IMR-90 (cell line): ENCODE measurements at regions not wholly inside any gene's neighbourhood (a gene's known extent, or its start where the extent isn't known, plus 50 kb on each side); places are given as distances from the start of the nearest gene placed in this dataset.

Experiments used
- ATAC-seq: fragments of 200-7000 bp; cut with Tn5 transposase; 2 replicates; pipeline ENCODE4 v1.9.1; 2020; ENCODE audit warnings: low read depth, mild to moderate bottlenecking, moderate library complexity
- BruUV-seq: library from RNA; stranded (reverse); fragments of 400-500 nt; replicated peaks from 2 replicates; lab custom pipeline; 2021; lab: Mats Ljungman, UMichigan
- CTCF ChIA-PET: fragments of 300-600 bp; formaldehyde crosslinking; extraction: SDS; loops from one replicate; lab custom pipeline; 2021; ENCODE audit warnings: antibody characterized with exemption; lab: Yijun Ruan, JAX
- POLR2A ChIA-PET: fragments of 300-600 bp; sonication (Branson Sonifier 250); formaldehyde crosslinking; loops from one replicate; lab custom pipeline; 2022; ENCODE audit warnings: antibody characterized with exemption; ENCODE audit not compliant: unreplicated experiment; lab: Charles Lee
- DNase-seq: peaks from one replicate; pipeline ENCODE4 v3.0.0; 2013
- H2AFZ ChIP-seq: replicated peaks from 2 replicates; pipeline ENCODE3; 2013; ENCODE audit warnings: low read length, mild to moderate bottlenecking; ENCODE audit not compliant: poor library complexity
- H2AK5ac ChIP-seq: 2 replicates; pipeline ENCODE4 v1.6.1; 2013; ENCODE audit warnings: low read depth, low read length, inconsistent platforms
- H2AK9ac ChIP-seq: replicated peaks from 2 replicates; pipeline ENCODE3; 2013; ENCODE audit warnings: mild to moderate bottlenecking, low read depth, low read length, moderate library complexity; ENCODE audit not compliant: poor library complexity
- H2BK120ac ChIP-seq: 2 replicates; pipeline ENCODE4 v1.6.1; 2013; ENCODE audit warnings: low read depth, low read length, inconsistent platforms
- H2BK15ac ChIP-seq: 3 replicates; pipeline ENCODE4 v1.6.1; 2013; ENCODE audit warnings: low read depth, low read length, inconsistent platforms
- H2BK20ac ChIP-seq: 2 replicates; pipeline ENCODE4 v1.6.1; 2013; ENCODE audit warnings: low read depth, mild to moderate bottlenecking, inconsistent platforms, low read length, moderate library complexity
- H2BK5ac ChIP-seq: 2 replicates; pipeline ENCODE4 v1.6.1; 2013; ENCODE audit warnings: mild to moderate bottlenecking, low read depth, low read length, inconsistent platforms; ENCODE audit not compliant: poor library complexity, severe bottlenecking
- H3K14ac ChIP-seq: replicated peaks from 2 replicates; pipeline ENCODE4 v1.6.1; 2013; ENCODE audit warnings: low read depth, low read length, inconsistent platforms
- H3K18ac ChIP-seq: 2 replicates; pipeline ENCODE4 v1.6.1; 2013; ENCODE audit warnings: low read depth, low read length, control low read depth
- H3K23ac ChIP-seq: 2 replicates; pipeline ENCODE4 v1.6.1; 2013; ENCODE audit warnings: low read depth, low read length, inconsistent platforms
- H3K27ac ChIP-seq: 2 replicates; pipeline ENCODE4 v1.5.1; 2013; ENCODE audit warnings: mild to moderate bottlenecking, control low read depth, low read length; ENCODE audit not compliant: insufficient read depth
- H3K27me3 ChIP-seq: 2 replicates; pipeline ENCODE4 v1.6.1; 2013; ENCODE audit warnings: low read length; ENCODE audit not compliant: control insufficient read depth, insufficient read depth
- H3K36me3 ChIP-seq: 2 replicates; pipeline ENCODE4 v1.6.1; 2013; ENCODE audit warnings: low read length, mixed read lengths; ENCODE audit not compliant: control insufficient read depth, insufficient read depth
- H3K4ac ChIP-seq: 2 replicates; pipeline ENCODE4 v1.6.1; 2013; ENCODE audit warnings: low read depth, low read length, inconsistent platforms
- H3K4me1 ChIP-seq: 2 replicates; pipeline ENCODE4 v1.6.1; 2013; ENCODE audit warnings: low read length, mixed read lengths; ENCODE audit not compliant: control insufficient read depth, insufficient read depth
- H3K4me2 ChIP-seq: 2 replicates; pipeline ENCODE4 v1.6.1; 2013; ENCODE audit warnings: low read depth, mild to moderate bottlenecking, control low read depth, low read length, moderate library complexity
- H3K4me3 ChIP-seq: 2 replicates; pipeline ENCODE4 v1.5.1; 2013; ENCODE audit warnings: low read depth, mild to moderate bottlenecking, control low read depth, low read length, moderate library complexity; ENCODE audit not compliant: insufficient read depth
- H3K56ac ChIP-seq: 2 replicates; pipeline ENCODE4 v1.6.1; 2013; ENCODE audit warnings: low read length, inconsistent platforms; ENCODE audit not compliant: insufficient read depth; ENCODE audit errors: extremely low read depth
- H3K79me1 ChIP-seq, 2 experiments: 2 replicates each; pipeline ENCODE4 v1.6.1; 2013; ENCODE audit warnings: low read length in 2 of 2, inconsistent platforms in 1 of 2, low read depth in 1 of 2
- H3K9ac ChIP-seq: 2 replicates; pipeline ENCODE4 v1.6.1; 2013; ENCODE audit warnings: low read depth, low read length, control low read depth
- H3K9me1 ChIP-seq: 2 replicates; pipeline ENCODE4 v1.6.1; 2013; ENCODE audit warnings: low read length, inconsistent platforms; ENCODE audit not compliant: insufficient read depth
- H3K9me3 ChIP-seq: 2 replicates; pipeline ENCODE4 v1.6.1; 2013; ENCODE audit warnings: low read length; ENCODE audit not compliant: control insufficient read depth, insufficient read depth
- H4K20me1 ChIP-seq: 2 replicates; pipeline ENCODE4 v1.6.1; 2013; ENCODE audit warnings: low read length, inconsistent platforms; ENCODE audit not compliant: insufficient read depth
- H4K5ac ChIP-seq: 2 replicates; pipeline ENCODE4 v1.6.1; 2013; ENCODE audit warnings: mild to moderate bottlenecking, low read depth, low read length, control low read depth
- H4K8ac ChIP-seq, 2 experiments: 2 replicates each; pipeline ENCODE4 v1.6.1; 2013; ENCODE audit warnings: low read depth in 2 of 2, low read length in 2 of 2, control low read depth in 1 of 2, inconsistent platforms in 1 of 2
- H4K91ac ChIP-seq: 2 replicates; pipeline ENCODE4 v1.6.1; 2013; ENCODE audit warnings: low read depth, low read length, inconsistent platforms; ENCODE audit not compliant: insufficient read depth
- CEBPB ChIP-seq: IDR thresholded peaks from 2 replicates; pipeline ENCODE4 v1.6.1; 2012; ENCODE audit warnings: low read depth, low read length, improper control_type of control experiment
- CTCF ChIP-seq: conservative IDR thresholded peaks from 2 replicates; pipeline ENCODE4 v1.5.1; 2012; ENCODE audit warnings: mild to moderate bottlenecking, low read depth, low read length, improper control_type of control experiment
- MAFK ChIP-seq: IDR thresholded peaks from 2 replicates; pipeline ENCODE4 v1.6.1; 2012; ENCODE audit warnings: low read depth, low read length, improper control_type of control experiment
- MAZ ChIP-seq: IDR thresholded peaks from 2 replicates; pipeline ENCODE4 v1.6.1; 2012; ENCODE audit warnings: low read depth, mild to moderate bottlenecking, low read length, improper control_type of control experiment, moderate library complexity, borderline replicate concordance
- MXI1 ChIP-seq: IDR thresholded peaks from 2 replicates; pipeline ENCODE4 v1.6.1; 2012; ENCODE audit warnings: low read depth, mild to moderate bottlenecking, low read length, moderate library complexity, borderline replicate concordance
- NFE2L2 ChIP-seq: fragments of 150-350 bp; IDR thresholded peaks from 2 replicates; pipeline ENCODE4 v1.6.1; 2016; ENCODE audit warnings: low read depth, mild to moderate bottlenecking, low read length
- WGBS, 2 experiments: methylation state at CpG; one replicate each; pipeline versions ENCODE4 v1.1.5 to v1.1.7; 2013; ENCODE audit warnings: missing lambda C conversion rate in 2 of 2; ENCODE audit not compliant: insufficient read length in 1 of 2; ENCODE audit errors: extremely low coverage in 2 of 2; 5-methylcytosine and 5-hydroxymethylcytosine counted together
- dilution Hi-C: fragments of 300-500 bp; cut with HindIII; formaldehyde crosslinking; loops from one replicate; pipeline ENCODE4 v1.14.3; 2018; ENCODE audit warnings: low sequenced_read_pairs; ENCODE audit not compliant: unreplicated experiment
- in situ Hi-C: fragments of 300-500 bp; cut with MboI; formaldehyde crosslinking; loops from 3 replicates; pipeline ENCODE4 v1.14.3; 2019; ENCODE audit warnings: low sequenced_read_pairs, inconsistent platforms, mixed read lengths
- intact Hi-C: fragments of 100-400 bp; cut with micrococcal nuclease; formaldehyde crosslinking; loops from 2 replicates; pipeline ENCODE4 v1.10.0; 2022

DNA sequence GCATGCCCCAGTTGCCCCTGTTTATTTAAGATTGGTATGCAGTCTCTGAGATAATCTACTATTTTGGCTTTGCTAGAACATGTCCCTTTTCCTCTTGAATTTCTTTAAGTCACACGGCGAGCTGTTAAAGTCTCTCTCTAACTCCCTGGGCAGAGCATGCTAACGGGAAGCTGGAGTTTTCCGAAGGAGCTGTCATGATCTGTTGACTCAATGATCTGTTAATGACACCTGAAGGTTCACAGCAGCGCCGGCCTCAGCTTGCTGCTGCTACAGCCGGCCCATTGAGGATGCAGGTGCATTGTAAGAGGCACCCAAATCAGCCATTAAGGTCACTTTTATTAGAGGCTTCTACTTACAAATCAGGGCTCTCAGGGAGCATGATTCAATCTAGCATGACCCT lies 1203.4 kb downstream of the MAT2B start:
- H3K56ac ChIP-seq: no peak overlapping the region
- H3K9ac ChIP-seq: no peak overlapping the region
- ATAC-seq (no peak), DNase-seq (no peak)
- H2BK15ac ChIP-seq: no peak overlapping the region
- intact Hi-C loops: no loop called here
- no peak for TF ChIP-seq MXI1
- no peak for TF ChIP-seq NFE2L2
- no peak for TF ChIP-seq CEBPB
- TF ChIP-seq CTCF: no peak
- no peak for TF ChIP-seq MAFK
- TF ChIP-seq MAZ: no peak
- H2BK120ac ChIP-seq: no peak overlapping the region
- H3K27me3 ChIP-seq: no peaks in the 10 kb centered on the region
- POLR2A ChIA-PET: no interaction called here
- H3K23ac ChIP-seq: no peak overlapping the region
- BruUV-seq: no TSS peak
- no peak overlapping the region for H2BK5ac ChIP-seq
- H3K79me1 ChIP-seq: no peaks in the 10 kb centered on the region
- no peaks in the 10 kb centered on the region for H3K9me3 ChIP-seq
- H2AK9ac ChIP-seq: no peak overlapping the region
- H2AFZ ChIP-seq: no peak overlapping the region
- H4K91ac ChIP-seq: no peak overlapping the region
- H2AK5ac ChIP-seq: no peak overlapping the region
- dilution Hi-C loops: no loop called here
- H3K27ac ChIP-seq: no peak overlapping the region
- 10% methylated on average over 3 of the region's 7 CpGs; no CpG with 5 or more reads in 1 of the 2 experiments for WGBS, 2 experiments
- no peaks in the 10 kb centered on the region for H3K9me1 ChIP-seq
- H3K14ac ChIP-seq: no peak overlapping the region
- in situ Hi-C loops: no loop called here
- H3K36me3 ChIP-seq: no peaks in the 10 kb centered on the region
- H3K4me3 ChIP-seq: no peak overlapping the region
- CTCF ChIA-PET: interaction anchor here (0.6 kb wide), 1 partner anchor 900 kb away, joined by 4 read pairs; no protein-coding TSS in a partner anchor
- H3K4ac ChIP-seq: no peak overlapping the region
- no peak overlapping the region for H2BK20ac ChIP-seq
- no peaks in the 10 kb centered on the region for H3K4me1 ChIP-seq
- no peak overlapping the region for H4K8ac ChIP-seq
- no peaks in the 10 kb centered on the region for H4K20me1 ChIP-seq
- H3K18ac ChIP-seq: no peak overlapping the region
- no peak overlapping the region for H3K4me2 ChIP-seq
- H4K5ac ChIP-seq: no peak overlapping the region
